CD4-positive, alpha-beta T cell treated with Interleukin-2 at 100 ng/mL for 4 hours (primary cell): ENCODE measurements at regions not wholly inside any gene's neighbourhood (a gene's known extent, or its start where the extent isn't known, plus 50 kb on each side); places are given as distances from the start of the nearest gene placed in this dataset.

Experiments
- DNase-seq: peaks from one replicate; pipeline ENCODE4 v3.0.0-alpha.2; 2020; ENCODE audit warnings: low spot score

DNA sequence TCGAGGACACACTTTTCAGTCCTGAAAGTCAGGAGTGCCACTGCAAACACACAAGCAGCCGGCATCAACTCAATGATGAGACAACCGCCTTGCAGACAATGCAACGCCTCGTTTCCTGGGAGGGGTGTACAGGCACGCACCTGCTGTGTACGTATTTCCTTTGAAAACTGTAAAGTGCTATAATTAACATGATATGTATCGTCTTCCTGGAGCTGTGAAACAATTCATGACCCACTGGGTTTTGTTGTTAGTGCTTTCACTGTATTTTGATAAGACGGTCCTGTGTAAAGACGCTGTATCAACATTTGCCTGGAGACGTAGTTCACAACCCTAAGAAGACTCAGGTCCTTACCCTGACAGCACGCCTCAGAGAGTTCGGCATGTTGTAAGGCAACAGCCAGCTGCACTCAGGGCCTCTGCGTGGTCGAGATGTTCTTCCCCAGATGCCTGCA lies 105.7 kb upstream of the ANO1 start:
- DNase-seq = peak; percentile 22

DNA sequence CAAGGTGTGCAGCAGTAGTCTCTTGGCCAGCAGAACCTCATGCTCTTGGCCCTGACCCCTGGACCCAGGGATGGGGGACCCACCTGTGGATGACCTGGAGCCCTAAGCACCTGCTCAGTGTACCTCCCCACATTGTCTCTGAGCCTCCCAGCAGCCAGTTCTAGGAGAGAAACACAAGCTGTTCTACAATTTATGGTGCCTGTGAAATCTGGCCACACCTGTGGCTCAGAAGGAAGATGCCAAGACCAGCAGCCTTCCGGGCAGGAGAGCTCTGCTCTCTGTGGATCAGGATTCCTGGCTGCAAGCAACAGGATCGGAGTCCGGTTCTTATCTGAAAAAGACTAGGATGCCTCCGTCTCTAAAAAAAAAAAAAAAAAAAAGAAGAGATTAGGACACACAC lies 103.6 kb upstream of the ANO1 start:
- no peak for DNase-seq

DNA sequence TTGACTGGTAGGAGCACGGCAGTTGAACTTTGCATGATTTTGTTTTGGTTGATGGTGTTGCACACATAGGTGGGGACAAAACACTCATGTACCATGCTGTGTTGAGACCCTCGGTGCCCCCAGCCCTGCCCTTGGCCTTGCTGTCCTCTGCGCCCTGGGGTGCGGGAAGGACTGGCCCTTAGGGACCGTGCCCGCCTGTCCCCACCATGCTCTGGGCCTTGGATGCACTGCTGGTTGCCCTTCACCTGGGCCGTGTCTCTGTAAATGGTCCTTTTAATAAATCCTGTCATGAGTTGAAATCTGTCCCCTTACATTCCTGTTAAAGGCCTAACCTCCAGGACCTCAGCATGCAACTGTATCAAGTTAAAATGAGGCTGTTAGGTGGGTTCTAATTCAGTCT lies 102.3 kb upstream of the ANO1 start:
- DNase-seq = no peak

DNA sequence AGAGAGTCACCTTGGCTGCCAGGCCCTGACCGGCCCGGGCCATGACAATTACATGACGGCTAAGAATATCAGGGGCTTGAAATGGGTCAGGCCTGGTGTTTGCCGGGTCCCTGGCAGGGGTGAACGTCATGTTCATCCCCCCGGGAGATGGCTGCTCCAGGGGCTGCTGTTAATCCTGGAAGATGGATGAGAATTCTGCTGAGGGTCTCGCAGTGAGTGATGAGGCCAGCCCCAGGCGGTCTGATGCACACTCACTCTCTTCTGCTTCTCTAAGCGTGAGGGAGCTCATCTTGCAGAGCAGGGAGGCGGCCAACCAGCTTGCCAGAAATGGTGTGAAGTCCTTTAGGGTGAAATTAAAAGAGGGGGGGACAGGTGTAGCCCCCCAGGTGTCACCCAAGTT lies 101.3 kb upstream of the ANO1 start:
- DNase-seq = no peak

DNA sequence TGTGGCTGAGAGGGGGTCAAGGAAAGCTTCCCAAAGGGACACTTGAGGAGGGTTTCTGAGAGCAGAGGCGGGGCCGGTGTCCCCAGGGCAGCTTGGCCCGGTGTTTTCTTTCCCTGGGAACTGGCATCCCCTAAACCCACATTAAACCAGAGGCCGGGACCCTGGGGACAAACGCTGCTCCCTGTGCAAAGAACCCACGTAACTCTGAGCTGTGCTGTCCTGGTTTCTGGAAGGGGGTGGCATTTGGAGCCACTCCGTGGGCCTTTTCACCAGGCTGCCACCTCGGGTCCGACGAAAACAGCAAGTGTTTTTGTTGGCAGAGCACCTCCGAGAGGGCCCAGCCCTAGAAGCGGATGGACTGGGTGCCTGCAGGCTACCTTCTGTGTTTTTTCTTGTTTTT lies 100.2 kb upstream of the ANO1 start:
- no peak for DNase-seq

DNA sequence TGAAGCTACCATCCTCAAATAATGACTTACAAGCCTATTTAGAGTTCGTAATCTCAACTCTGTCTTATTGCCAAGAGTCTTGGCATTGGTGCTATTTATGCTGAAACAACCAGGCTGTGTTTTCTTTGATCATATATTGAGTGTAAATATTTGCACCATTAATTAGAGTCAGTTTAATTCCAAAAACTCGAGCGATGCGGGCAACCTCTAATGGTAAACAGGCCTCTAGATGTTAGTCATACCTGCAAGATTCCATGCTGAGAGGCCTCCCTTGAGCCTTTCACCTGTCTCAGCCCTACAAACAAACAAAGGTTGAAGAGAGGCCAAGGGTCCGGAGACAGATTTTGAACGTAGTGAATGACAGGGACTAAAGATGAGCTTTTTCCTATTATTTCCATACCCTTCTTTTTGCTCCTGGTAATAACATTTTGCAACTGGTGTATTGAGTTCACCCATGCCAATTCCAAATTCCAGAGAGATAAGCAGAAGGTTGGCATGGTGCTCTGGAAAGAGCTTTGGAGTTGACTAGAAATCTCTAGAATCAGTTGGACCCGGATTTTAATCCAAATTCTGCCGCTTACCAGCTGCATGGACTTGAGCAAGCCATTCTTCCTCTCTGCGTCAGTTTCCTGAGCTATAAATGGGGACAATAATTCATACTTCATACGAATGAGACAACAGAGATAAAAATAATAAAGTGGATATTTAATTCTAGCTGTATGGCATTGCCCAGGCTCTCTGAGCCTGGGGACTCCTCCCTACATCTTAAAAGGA lies 99.1 kb upstream of the ANO1 start:
- no peak for DNase-seq

DNA sequence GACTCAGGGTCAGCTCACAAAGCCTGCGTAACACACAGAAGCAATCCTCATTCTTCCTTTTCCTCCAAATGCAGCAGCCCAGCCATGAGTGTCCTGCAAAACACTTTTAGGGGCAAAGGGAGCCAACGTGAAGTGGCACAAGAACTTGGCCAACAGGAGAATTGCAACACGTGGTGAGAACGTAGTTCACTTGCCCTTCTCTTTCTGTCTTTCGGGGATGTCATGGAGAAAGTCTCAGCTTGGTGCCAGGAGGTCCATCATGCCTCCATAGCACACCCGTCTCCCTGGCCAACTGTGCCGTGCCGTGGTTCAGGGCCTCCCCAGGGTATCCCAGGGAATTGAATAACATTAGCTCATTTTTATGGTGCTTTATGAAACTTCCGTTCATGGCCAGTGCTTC lies 98.5 kb upstream of the ANO1 start:
- DNase-seq = no peak

DNA sequence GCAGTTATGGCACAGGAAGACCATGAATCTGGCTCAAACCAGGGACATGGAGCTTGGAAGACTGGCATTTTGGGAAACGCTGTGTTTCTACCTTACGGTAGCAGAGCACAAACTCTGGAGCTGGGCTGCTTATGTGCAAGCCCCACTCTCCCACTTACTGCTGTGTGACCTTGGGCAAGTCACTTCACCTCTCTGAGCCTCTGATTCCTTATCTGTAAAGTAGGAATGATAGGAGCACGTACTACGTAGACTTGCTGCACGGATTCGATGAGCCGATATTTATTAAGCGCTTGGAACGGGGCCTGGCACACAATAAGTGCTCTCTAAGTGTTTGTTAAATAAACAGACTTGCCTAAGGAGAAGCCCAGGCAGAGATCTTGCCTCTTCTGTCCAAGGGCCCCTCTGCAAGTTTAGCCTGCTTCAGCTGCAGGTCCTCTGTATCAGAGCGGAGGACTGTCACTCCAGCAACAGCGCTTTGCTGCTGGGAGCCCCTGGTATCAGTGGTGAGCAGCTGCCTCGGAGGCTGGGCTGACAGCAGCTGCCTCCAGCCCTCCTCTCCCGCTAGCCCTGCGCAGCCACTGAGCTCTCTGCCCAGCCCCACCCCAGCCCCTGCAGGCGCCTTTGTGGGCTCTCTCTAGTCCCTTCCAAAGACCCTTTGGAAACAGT lies 96.9 kb upstream of the ANO1 start:
- no peak for DNase-seq

DNA sequence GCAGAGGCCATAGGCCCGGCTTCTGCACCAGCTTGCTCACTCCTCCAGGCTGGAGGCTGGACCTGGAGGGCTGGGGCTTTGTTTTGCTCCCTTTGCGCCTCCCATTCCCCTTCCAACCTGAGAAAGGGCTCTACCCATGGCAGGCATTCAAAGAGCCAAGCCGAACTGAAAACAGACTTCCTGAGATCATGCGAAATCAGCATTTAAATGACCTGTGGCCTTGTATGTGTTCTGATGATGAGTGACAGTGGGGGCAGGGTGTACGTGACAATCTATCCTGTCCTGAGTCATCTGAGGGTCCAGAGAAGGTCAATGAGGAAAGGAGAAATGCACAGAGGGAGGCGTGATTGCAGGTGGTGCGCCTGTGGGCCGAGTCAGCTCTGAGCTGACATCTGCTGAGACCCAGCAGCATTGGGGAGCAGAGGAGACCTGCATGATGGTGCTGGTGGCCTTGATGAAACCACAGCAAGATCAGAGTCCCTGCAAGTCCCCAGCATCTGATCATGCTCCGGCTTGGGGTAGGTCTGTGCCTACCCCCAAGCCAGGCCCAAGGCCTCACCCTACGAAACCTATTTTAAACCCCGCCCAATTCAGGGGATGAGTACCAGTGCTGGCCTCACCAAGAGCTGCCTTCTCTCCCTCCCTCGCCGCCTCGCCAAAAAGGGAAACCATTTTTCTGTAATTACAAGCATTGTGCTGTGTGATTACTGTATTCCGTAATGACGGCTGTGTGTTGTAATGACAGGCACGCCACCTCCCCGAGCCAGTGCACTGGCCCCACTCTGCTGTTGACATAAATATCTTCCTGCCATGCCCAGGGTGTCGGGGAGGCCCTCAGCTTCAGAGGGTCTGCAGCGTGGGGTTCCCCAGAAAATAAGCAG lies 95.2 kb upstream of the ANO1 start:
- DNase-seq = no peak

DNA sequence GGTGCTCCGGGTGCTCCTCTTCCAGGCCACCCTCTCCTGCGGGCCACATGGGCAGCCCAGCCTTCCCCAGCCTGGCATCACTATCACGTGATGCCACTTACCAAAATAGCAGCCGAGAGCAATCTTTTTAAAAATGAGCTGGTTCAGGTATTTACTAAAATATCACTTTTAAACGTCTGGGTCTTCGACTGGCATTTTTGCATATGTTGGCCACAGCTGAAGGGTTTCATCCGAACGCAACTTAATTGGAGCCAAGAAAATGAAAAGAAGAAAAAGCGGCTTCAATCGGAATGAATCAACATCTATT lies 94.6 kb upstream of the ANO1 start:
- no peak for DNase-seq

DNA sequence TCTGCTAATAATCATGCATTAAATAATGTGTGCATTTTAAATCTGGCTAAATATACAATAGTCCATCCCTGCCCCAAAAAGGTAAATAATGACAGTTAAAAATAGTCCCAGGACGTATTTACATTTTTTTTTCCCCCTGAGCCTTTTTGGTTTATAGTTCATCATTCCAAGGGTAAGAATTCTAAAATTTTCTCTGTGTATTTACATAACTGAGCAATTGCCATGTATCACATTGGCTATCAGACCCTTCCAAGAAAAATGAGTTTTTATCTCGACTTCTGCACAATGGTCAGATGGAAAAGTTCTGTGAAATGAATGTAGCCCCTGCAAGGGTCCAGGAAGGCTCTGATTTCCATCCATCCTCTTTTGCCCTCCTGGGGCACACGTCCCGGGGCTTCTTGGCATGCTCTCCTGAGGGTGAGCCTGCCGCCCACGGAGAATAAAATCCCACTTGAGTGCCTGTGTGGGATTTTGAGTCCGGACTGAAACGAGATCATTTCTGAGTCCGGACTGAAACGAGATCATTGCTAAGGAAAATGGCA lies 94.1 kb upstream of the ANO1 start:
- DNase-seq = no peak

DNA sequence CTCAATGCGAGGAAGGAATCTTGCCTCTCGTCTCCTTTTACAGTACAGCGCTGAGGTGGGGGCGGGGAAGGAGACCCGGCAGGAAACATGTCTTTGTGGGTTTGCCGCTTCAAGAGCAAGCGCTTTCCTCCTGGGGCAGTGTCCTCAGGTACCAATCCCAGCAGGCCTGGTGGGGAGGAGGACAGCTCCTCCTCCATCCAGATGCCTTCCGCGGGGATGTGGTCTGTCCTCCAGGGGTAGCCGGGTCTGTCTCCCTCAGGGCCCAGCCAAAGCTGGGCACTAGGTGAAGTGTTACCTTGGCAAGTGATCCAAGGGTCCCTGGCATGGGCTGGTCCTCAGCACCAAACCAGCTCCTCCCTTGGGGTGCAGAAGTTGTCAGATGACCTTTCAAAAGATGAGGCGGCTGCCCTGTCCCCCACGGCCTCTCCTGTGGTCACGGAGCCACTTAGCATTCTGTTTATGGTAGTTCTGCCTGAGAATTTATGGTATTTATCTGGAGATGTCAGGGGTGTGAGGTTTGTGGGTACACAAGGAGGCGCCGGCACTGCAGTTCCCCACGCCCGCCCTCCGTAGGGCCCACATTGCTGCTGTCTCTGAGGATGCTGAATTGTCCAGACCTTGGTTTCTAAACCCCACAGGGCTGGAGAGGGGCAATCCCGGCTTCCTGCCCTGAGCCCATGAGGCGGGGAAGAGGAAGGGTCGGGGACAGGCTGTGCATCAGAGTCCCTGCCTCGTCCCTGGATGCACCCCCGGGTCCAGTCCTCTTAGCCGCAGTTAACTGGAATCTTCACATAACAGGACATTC lies 93.5 kb upstream of the ANO1 start:
- no peak for DNase-seq

DNA sequence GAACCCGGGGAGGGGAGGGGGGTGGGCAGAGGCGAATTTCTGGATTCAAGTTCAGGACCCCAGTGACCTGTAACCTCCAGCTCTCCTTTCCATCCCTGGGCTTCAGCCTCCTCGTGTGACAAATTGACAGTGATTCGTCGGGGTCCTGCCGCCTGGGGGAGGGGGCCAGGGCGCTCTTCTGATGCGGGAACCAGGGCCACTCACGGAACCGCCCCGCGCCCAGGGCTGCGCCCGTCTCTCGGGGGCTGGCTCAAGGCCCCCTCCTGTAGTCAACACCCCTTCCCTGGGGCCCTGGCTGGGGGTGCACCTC lies 92.8 kb upstream of the ANO1 start:
- DNase-seq = no peak

DNA sequence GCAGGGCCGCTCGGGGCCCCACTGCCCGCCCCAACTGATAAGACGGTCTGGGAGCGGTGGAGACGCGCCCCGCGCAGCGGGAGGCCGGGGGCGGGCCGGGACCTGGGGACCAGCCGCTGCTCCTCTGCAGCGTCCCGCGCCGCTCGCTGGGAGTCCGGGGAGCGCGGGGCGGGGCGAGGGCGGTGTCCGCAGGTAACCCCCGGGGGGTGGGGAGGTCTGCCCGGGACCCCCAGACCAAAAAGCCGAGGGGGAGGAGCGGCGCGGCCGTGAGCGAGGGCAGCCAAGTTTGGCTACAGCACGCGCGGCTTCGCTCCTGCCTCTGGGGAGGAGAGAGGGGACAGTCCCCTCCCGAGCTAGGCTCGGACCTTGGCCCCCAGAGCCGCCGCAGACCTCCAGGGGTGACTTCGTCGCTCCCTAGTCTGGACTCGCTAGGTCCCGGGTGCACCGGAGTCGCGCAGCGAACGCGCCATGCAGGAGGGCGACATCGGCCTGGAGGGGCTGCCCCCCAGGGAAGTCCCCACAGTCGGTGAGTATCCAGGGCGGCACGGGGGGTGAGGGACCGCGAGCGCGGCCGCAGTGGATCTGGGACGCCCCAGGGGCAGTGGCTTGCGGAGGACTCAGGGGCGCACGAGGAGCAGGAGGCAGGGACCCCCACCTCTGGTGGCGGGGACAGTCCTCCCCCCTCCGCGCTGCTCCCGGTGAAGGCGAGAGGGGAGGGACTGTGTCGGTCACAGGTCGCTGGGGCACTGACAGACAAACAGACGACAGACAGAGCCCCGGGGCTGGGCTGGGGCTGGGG lies 92.3 kb upstream of the ANO1 start:
- no peak for DNase-seq

DNA sequence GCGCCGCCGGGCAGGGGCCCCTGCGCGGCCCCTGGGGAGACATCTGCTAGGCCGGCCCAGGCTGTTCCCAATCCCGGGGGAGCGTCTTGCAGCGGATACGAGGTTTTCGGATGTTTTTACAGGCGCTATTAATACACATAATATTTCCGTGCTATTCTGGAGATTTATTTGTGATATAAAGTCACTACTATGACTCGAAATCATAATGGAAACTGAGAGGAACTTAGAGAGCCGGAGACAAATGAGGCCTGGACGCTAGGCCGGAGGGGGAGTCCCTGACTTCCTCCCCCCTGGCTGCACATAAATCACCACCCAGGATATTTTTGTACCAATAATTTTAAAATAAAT lies 91.7 kb upstream of the ANO1 start:
- no peak for DNase-seq

DNA sequence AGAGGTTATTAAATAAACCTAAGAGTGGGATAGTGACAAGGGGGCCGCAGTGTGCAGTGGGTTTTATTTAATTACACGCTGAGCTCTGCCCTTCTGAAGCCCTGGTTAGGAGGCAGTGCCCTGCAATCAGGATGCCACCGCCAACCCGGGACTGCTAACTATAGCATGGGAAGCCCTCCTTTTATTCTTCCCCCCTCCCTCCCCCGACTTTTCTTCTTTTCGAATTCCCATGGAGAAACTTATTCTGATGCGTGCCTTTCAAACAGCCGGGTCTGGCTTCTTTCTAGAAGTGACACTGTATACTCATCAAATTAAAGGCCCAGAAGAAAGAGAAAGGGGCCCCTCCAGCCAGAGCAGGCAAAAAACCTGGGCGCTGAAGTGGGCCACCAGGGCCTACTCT lies 91.3 kb upstream of the ANO1 start:
- no peak for DNase-seq

DNA sequence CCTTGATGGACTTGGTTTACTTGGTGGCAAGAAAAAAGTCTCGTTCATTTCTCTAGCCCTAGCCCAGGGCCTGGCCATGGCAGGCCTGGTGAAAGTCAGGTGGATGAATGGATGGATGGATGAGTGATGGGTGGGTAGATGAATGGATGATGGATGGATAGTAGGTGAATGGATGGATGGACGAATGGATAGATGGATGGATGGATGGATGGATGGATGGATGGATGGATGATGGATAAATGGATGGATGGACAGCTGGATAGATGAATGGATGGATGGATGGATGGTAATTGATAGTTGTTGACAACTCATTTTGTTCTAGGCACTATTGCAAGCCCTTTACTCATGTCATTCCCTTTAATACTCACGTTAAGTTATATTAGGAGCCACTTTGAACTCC lies 86.1 kb upstream of the ANO1 start:
- no peak for DNase-seq

DNA sequence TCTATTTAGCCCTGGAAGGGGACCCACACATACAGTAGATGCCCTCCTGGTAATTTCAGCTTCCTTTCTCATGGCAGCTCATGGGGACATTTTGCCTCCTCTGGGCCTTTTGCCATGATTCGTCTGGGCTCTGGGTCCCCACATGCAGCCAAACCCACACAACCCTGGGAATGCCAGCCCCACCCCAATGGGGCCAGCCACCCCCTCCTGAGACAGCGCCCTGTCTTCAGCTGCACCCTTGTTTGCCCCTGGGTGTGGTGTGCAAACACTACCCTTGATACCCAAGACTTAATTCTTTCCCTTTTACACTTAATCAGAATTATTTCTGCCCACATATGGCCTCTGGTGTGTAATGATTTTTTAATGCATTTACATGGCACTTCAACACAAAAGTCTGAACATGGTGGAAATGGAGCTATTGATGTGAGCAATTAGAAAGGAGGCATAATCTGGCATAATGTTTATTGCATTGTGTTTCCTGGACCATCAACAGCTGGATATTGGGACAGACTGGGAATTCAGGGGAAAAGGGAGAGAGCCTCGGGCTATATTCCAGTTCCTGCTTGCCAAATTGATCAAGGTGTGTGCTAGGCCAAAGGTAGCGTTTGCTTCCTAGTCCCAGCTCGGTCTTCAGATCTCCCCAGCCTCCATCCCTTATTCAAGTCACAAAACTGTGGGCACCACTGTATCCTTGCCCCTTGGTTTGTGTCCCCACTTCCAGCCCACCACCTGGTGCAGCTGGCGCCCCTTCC lies 85.0 kb upstream of the ANO1 start:
- DNase-seq = no peak

DNA sequence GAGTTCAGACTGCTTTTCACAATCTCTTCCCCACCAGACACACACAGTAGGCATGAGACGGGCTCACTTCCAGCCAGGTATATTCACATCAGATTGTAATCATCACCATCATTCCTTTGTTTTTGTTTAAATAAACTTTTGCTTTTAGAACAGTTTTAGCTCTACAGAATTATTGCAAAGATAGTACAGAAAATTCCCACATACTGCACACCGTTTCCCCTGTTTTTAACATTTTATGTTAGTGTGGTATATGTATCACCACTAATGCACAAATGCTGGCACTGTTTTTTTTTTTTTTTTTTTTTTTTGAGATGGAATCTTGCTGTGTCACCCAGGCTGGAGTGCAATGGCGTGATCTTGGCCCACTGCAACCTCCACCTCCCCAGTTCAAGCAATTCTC lies 83.3 kb upstream of the ANO1 start:
- no peak for DNase-seq

DNA sequence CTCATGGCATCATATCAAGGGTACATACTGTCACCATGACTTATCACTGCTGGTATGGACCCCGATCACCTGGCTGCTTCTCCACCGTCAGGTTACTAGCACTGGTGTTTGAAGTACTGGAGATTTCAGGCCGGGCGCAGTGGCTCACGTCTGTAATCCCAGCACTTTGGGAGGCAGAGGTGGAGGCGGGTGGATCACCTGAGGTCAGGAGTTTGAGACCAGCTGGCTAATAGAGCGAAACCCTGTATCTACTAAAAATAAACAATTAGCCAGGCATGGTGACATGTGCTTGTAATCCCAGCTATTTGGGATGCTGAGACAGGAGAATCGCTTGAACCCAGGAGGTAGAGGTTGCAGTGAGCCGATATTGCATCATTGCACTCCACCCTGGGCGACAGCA lies 82.4 kb upstream of the ANO1 start:
- no peak for DNase-seq

DNA sequence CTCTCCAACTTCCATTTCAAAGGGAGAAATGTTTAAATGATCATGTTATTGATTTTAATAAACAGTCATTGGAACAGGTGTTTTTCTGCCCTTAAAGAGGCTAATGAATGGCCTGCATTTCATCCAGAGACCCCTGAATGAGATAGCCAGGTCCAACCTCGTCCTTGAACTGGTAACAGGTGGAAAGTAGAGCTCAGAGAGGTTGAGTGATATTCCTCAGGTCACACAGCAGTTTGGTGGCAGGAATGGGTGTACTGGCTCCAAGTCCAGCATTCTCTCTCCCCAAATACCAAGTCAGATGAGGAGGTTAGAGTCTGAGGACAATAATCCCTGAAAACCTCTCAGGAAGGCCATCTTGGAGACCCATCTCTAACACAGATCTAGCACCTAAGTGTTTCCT lies 81.7 kb upstream of the ANO1 start:
- no peak for DNase-seq
